ENCODE measurements at regions not wholly inside any gene's neighbourhood (a gene's known extent, or its start where the extent isn't known, plus 50 kb on each side); places are given as distances from the start of the nearest gene placed in this dataset.

DNA sequence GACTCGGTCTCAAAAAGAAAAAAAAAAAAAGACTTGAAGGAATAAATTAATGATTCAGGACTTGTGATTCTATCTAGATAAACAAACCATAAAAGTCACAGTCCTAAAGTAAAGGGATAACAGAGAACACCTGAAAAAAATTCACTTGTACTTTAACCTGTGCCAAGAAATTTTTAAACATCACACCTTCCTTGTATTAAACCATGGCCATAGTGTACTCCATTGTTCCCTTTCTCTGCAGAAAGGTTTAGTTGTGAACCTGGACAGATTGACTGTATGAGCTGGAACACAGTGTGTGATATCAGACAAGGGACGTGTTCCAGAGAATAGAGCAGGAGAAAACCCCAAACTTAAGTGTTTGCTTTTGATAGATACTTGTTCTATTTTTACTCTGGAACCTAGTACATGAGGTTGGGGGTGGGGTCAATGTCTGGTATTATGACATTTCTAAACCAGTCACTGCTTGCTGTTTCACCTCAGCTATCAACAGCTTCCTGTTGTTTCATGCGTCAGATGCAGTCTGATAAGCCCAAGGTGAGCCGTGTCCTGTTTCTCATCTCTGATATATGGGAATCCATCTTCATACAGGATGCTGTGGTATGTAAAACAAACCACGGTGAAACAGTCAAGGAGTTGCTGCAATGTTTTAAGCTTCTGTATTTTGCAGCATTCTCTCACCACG, 62.5 kb upstream of the ITGA1 start:
- Mint-ChIP-seq H3K4me1 (no peaks in the 10 kb centered on the region), H3K9me3 (peaks cover 3% of the 10 kb centered on the region), H3K27me3 (ENCODE audit: insufficient read depth, low read depth) (no peaks in the 10 kb centered on the region), H3K27ac (no peak overlapping the region), H3K4me3 (no peak overlapping the region), H3K36me3 (no peaks in the 10 kb centered on the region)
- no peak overlapping the region for H3K4me2 ChIP-seq
- DNase-seq (ENCODE audit: low spot score) = no peak
- H3K27me3 ChIP-seq = no peaks in the 10 kb centered on the region
- H3K9me3 ChIP-seq (ENCODE audit: low read depth) = no peaks in the 10 kb centered on the region
- no peaks in the 10 kb centered on the region for H3F3A ChIP-seq (ENCODE audit: low read depth)
- TF ChIP-seq EZH2 (IDR thresholded peaks at IDR 0.05) = no peak
- TF ChIP-seq, protein P1, sequence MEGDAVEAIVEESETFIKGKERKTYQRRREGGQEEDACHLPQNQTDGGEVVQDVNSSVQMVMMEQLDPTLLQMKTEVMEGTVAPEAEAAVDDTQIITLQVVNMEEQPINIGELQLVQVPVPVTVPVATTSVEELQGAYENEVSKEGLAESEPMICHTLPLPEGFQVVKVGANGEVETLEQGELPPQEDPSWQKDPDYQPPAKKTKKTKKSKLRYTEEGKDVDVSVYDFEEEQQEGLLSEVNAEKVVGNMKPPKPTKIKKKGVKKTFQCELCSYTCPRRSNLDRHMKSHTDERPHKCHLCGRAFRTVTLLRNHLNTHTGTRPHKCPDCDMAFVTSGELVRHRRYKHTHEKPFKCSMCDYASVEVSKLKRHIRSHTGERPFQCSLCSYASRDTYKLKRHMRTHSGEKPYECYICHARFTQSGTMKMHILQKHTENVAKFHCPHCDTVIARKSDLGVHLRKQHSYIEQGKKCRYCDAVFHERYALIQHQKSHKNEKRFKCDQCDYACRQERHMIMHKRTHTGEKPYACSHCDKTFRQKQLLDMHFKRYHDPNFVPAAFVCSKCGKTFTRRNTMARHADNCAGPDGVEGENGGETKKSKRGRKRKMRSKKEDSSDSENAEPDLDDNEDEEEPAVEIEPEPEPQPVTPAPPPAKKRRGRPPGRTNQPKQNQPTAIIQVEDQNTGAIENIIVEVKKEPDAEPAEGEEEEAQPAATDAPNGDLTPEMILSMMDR (IDR thresholded peaks at IDR 0.05) = no peak
- no peak for TF ChIP-seq EZH2phosphoT487 (IDR thresholded peaks at IDR 0.05)
- no peak overlapping the region for H2AFZ ChIP-seq (replicated peaks)
- no peak overlapping the region for H3K9ac ChIP-seq
- H3K27ac ChIP-seq = no peak overlapping the region
- H3K36me3 ChIP-seq = no peaks in the 10 kb centered on the region
- H3K4me3 ChIP-seq = no peak overlapping the region
- H3K79me2 ChIP-seq (ENCODE audit: low read depth) = no peaks in the 10 kb centered on the region
- no peaks in the 10 kb centered on the region for H4K20me1 ChIP-seq (ENCODE audit: low read depth)
- no peaks in the 10 kb centered on the region for H3K4me1 ChIP-seq

GRCh38 chr5:52725808-52726207, 61.9 kb upstream of the ITGA1 start:
- no peak overlapping the region for H3K27ac Mint-ChIP-seq
- no peak overlapping the region for H3K4me3 Mint-ChIP-seq
- Histone ChIP-seq H2AFZ (replicated peaks) (no peak overlapping the region), H3K4me1 (no peaks in the 10 kb centered on the region), H3K4me3 (no peak overlapping the region), H3K9ac (no peak overlapping the region), H3K9me3 (ENCODE audit: low read depth) (no peaks in the 10 kb centered on the region), H3K27ac (no peak overlapping the region), H3K4me2 (no peak overlapping the region), H3K36me3 (no peaks in the 10 kb centered on the region), H3K79me2 (ENCODE audit: low read depth) (no peaks in the 10 kb centered on the region), H4K20me1 (ENCODE audit: low read depth) (no peaks in the 10 kb centered on the region), H3F3A (ENCODE audit: low read depth) (no peaks in the 10 kb centered on the region), H3K27me3 (no peaks in the 10 kb centered on the region)
- peaks cover 2% of the 10 kb centered on the region for H3K36me3 Mint-ChIP-seq
- DNase-seq (ENCODE audit: low spot score) = no peak
- no peaks in the 10 kb centered on the region for H3K4me1 Mint-ChIP-seq
- TF ChIP-seq EZH2 (IDR thresholded peaks at IDR 0.05) = no peak
- TF ChIP-seq, protein P1 (IDR thresholded peaks at IDR 0.05) = no peak
- no peak for TF ChIP-seq EZH2phosphoT487 (IDR thresholded peaks at IDR 0.05)
- H3K27me3 Mint-ChIP-seq (ENCODE audit: insufficient read depth, low read depth) = no peaks in the 10 kb centered on the region
- peaks cover 3% of the 10 kb centered on the region for H3K9me3 Mint-ChIP-seq

GRCh38 chr5:52727020-52727419, 60.7 kb upstream of the ITGA1 start:
- H2AFZ ChIP-seq (replicated peaks) = no peak overlapping the region
- H3K27ac ChIP-seq = no peak overlapping the region
- H3K27me3 Mint-ChIP-seq (ENCODE audit: insufficient read depth, low read depth) = no peaks in the 10 kb centered on the region
- no peaks in the 10 kb centered on the region for H3K4me1 ChIP-seq
- no peaks in the 10 kb centered on the region for H3F3A ChIP-seq (ENCODE audit: low read depth)
- no peak overlapping the region for H3K9ac ChIP-seq
- no peak overlapping the region for H3K4me2 ChIP-seq
- H3K4me3 ChIP-seq = no peak overlapping the region
- H4K20me1 ChIP-seq (ENCODE audit: low read depth) = no peaks in the 10 kb centered on the region
- no peaks in the 10 kb centered on the region for H3K79me2 ChIP-seq (ENCODE audit: low read depth)
- no peak overlapping the region for H3K27ac Mint-ChIP-seq
- H3K9me3 Mint-ChIP-seq = no peaks in the 10 kb centered on the region
- no peaks in the 10 kb centered on the region for H3K27me3 ChIP-seq
- H3K4me3 Mint-ChIP-seq = no peak overlapping the region
- no peaks in the 10 kb centered on the region for H3K36me3 ChIP-seq
- TF ChIP-seq EZH2 (IDR thresholded peaks at IDR 0.05) = no peak
- TF ChIP-seq EZH2phosphoT487 (IDR thresholded peaks at IDR 0.05) = no peak
- TF ChIP-seq, protein P1 (IDR thresholded peaks at IDR 0.05) = no peak
- peaks cover 2% of the 10 kb centered on the region for H3K36me3 Mint-ChIP-seq
- H3K4me1 Mint-ChIP-seq = no peaks in the 10 kb centered on the region
- H3K9me3 ChIP-seq (ENCODE audit: low read depth) = no peaks in the 10 kb centered on the region
- no peak for DNase-seq (ENCODE audit: low spot score)

Measured in neural progenitor cell (in vitro differentiated cells).